GM21619 (cell line): ENCODE measurements at regions not wholly inside any gene's neighbourhood (a gene's known extent, or its start where the extent isn't known, plus 50 kb on each side); places are given as distances from the start of the nearest gene placed in this dataset.

Source experiments
- ATAC-seq: cut with Tn5 transposase; IDR thresholded peaks from one replicate; pipeline ENCODE4 v1.9.1; 2021; ENCODE audit not compliant: unreplicated experiment

DNA sequence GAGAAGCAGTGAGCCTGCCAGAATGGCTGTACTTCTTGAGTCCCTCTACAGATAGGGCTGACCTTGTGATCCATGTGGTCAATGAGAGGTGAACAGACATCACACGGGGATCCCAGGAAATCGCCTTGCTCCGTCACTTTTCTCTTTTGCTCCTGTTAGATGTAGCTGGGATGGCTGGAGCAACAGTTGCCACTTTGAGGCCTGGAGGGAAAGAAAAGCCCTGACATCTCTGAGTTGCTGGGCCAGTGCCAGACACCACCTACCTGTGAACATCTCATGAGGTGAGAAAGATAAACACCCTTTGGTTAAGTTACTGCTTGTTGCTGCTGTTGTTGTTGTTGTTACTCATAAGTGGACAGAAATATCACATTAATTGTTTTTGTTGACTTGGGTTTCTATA lies 840.3 kb downstream of the TBC1D22A start:
- ATAC-seq, result no peak

- no peak for ATAC-seq
These were observed 839.2 kb downstream of the TBC1D22A start for GRCh38 chr22:47601666-47602065.

GRCh38 chr22:47600791-47601625 lies 838.6 kb downstream of the TBC1D22A start:
- ATAC-seq, result no peak

- no peak for ATAC-seq
These were observed 837.8 kb downstream of the TBC1D22A start for GRCh38 chr22:47600281-47600680.

DNA sequence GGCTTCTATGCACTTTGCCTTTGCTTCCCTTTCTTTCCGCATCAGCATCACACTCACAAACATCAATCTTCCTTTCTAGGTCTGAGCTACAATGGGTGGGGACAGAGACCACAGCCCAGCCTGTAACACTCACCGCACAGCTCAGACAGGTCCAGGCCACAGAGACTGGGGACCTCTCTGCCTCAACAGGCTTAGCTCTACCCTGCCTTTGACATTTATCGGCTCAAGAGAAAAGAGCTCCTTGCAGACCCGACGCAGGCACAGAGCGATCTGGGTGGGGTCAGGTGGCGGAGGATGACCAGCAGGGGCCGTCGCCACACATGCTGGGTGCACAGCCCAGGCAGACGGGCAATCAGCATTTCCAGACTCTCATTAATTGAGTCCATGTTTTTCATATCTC lies 837.3 kb downstream of the TBC1D22A start:
- ATAC-seq, result no peak

DNA sequence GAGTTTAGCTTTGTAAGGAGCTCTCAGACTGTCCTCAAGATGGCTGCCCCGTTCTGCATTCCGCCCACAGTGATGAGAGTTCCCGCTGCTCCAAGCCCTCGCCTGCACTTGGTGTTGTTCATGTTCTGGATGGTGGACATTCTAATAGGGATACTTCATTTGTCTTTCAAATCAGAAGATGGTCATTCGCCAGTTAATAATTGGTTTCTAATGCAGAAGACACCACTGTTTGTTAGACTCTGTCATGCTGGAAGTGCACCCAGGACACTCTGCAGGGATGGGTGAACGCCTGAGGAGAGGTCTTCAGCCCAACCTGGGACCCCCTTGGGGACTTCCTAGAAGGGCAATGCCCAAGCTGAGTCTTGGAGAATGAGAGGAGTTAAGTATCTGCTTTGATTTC lies 836.4 kb downstream of the TBC1D22A start:
- ATAC-seq, result no peak

GRCh38 chr22:47597041-47597440 lies 834.6 kb downstream of the TBC1D22A start:
- ATAC-seq, result no peak

DNA sequence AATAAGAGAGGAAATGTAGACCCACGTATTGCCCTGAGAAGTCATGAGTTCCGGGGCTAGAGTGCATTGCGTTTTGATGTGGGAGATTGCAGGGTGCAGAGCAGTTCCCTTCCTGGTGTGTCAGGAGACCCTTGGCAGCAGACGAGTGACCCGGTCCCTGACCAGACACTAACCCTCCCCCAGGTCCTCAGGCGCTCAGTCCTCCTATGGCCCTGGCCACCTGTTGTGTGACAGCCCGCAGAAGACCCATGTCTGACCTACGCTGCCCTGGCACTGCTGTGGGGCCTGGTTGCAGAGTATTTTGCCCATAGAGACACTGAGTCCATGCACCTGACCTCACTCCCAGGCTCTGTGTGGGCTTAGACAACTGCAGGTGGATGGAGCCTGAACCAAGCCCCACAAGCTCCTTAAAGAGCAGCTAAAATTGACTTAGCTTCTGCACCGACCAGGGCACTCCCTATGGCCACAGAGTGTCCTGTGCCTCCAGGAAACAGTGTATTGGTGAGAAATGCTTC lies 833.8 kb downstream of the TBC1D22A start:
- ATAC-seq, result no peak

DNA sequence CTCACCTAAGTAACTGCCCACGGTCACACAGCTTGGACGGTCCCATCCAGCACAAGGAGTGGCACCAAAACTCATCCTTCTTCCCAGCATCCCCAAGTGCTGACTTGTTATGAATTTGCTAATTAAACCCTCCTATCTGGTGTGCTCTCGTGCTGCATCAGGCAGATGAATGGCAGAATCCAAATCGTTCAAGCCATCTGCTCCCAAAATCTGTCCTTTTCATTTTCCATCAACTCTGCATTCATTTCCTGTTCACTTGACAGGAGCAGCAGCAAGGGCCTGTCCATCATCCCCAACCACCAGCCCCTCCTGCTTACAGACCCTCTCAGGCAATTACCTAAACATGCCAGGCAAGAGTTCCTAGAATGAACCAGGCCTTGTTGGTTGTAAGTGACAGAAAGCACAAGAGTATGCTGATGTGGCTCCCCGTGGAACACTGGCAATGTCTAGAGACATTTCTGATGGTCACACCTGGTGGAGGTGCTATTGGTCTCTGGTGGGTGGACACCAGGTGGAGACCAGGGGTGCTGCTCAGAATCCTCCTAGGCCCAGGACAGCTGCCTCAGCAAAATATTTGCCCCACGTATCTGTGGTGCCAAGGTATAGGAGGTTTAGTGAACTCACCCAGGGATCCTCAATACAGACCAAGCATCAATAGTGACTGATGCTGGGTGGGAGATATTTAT lies 832.5 kb downstream of the TBC1D22A start:
- no peak for ATAC-seq

DNA sequence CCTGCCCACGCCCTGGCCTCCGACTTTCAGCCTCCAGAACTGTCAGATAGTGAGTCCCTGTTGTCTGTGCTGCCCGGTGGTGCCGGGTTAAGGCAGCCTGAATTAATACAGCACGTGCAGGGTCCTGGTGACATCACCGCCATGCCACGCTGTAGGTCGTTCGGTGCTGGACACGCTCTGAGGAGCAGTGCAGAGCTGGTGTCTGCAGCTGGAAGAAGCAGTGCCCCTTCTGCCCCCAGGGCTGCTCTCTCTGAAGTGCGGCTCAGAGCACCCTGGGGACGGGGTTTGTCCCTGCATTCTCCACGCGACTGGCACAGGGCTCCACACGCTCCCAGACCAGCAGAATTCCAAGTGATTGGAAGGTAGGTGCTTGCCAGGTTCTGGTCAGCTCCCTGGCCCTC lies 831.5 kb downstream of the TBC1D22A start:
- ATAC-seq, result no peak

DNA sequence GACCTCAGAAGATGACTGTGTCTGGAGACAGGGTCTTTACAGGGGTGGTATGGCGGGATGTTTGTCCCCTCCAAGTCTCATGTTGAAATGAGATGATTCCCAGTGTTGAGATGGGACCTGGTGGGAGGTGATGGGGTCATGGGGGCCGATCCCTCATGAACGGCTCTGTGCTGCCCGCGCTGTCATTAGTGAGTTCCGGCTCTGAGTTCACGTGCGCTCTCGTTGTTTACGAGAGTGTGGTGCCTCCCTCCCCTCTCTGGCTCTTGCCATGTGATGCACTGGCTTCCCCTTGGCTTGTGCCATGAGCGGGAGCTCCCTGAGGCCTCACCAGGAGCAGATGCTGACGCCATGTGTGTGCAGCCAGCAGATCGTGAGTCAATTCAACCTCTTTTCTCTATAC lies 830.8 kb downstream of the TBC1D22A start:
- no peak for ATAC-seq

DNA sequence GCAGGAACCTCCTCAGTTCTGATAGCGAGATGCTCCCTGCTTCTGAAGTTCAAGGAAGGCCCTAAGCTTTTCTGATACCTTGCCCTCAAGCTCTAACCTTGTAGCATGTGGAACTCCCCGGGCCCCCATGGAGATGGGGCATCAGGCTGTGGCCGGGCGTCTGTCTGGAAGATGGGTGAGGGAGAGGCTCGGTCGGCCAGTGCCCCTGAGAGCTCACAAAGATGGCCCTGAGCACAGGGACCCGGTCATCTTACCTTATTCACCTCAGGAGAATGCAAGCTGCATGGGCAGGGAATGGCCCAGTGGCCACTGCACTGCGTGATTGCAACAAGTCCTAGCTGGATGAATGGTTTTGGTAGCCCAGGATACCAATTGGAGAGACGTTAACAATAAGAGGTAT lies 830.3 kb downstream of the TBC1D22A start:
- ATAC-seq, result no peak

DNA sequence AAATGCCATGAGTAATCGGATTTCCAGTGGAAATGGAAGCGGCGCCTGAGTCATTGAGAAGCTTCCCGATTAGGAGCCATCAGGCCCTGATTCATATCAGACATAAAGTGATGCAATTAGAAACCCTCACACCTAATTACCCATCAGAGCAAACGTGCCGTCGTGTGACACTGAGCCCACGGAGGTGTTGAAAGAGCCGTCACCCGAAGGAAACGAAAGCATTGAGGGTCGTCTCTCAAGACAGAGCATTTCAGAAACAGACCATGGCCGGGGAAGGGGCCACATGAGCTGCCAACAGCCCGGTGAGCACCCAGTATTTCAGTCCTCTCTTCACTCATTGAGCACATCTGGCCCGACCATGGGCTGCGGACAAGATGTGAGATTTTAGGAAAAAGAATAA lies 829.3 kb downstream of the TBC1D22A start:
- ATAC-seq, result no peak

DNA sequence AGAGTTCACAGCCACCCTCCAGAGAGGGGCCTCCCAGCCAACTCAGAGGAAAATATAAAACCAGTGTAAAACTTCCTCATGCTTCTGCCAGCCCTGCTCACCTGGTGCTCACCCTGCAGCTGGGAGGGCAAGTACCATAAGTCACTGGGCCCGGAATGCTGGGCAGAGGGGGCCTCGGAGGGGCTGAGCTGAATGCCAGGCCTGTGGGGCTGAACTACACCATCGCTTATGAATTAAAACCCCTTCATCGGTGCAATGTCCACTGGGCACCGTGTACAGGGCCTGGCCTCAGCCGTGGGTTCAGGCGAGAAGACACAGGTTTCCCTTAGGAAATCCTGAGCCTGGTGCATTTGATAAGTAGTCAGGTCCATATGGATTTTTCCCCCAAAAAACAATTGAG lies 828.6 kb downstream of the TBC1D22A start:
- no peak for ATAC-seq

DNA sequence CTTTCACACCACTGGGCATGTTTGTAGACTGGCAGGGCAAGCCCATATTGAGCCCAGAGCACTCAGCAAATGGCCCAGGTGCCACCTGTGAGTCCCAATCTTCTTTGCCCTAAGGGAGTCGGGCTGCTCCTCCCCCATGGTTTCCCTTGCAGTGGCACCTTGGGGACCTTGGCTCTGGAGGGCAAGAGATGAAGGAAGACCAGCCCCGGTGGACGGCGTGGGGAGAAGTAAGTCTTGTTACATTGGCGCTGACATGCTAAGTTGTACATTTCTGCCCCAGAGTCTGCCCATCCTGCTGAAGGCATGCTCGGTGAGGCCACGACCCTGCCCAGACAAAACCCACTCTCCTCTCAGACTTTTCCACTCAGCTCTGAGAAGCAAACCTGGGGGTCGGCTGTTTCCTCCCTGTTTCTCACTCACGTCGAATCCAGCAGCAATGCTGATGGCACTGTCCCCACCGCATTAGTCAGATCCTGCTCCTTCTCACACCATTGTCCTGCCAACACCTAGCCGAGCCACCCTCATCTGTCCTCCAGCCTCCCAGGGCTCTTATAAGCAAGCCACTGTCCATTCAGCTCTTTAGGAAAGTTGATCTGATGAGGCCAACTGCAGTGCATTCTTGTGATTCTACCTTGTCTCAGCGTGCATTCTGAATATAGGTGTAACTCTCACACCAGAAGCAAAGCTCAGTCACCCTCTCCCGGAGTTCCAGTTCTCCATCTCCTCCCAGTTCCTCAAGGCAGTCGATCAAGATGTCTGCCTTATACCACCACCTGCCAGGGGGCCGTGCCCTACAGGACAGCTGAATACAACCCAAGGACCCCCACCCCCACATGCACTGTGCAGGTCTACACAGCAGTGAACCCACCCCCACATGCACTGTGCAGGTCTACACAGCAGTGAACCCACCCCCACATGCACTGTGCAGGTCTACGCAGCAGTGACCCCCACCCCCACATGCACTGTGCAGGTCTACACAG lies 827.1 kb downstream of the TBC1D22A start:
- ATAC-seq, result no peak

GRCh38 chr22:47588578-47588960 lies 826.1 kb downstream of the TBC1D22A start:
- no peak for ATAC-seq

GRCh38 chr22:47587861-47588577 lies 825.6 kb downstream of the TBC1D22A start:
- ATAC-seq, result no peak

DNA sequence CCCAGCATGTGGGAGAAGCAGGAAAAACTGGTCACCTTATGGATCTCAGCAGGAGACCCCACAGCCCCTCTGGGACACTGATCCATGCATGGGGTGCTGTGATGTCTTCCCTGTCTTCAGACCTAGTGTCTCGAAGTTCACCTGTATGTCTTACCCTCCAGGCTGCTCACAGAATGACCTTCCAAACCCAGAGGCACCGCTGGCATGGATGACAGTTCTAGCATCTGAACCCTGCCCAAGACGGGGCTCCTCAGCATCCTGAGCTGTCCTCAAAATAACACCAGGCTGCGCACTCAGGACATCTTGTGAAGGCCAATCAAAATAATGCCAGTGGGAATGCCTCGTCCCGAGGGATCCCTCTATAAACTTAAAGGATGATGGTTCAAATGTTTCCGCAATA lies 824.9 kb downstream of the TBC1D22A start:
- ATAC-seq, result no peak

DNA sequence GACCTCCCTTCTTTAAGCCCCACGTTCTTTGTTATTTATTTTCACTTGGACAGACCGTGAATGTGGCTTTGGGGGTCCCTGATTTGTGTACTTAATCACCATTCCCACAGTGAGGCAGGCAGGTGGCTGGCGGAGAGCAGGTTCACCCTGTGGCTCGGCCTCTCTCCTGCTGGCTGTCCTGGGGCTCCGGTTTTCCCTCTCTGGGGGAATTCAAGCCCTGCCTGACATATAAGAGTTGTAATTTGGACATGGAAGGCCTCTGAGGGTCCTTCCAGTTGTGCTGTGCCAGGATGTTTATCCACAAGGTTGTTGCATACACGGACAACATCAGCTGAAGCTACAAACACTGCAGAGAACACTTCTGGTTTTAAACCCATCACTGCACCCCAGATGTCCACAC lies 824.5 kb downstream of the TBC1D22A start:
- ATAC-seq, result no peak

- ATAC-seq, result no peak
These were observed 823.6 kb downstream of the TBC1D22A start for GRCh38 chr22:47586038-47586437.
